Suprapubic skin (tissue), 4 donors: ENCODE measurements at regions not wholly inside any gene's neighbourhood (a gene's known extent, or its start where the extent isn't known, plus 50 kb on each side); places are given as distances from the start of the nearest gene placed in this dataset.
"Not testable (repeated sequence)": the region's sequence is repeated elsewhere in the genome, so short reads cannot be mapped to it uniquely, and the experiment has no call there.

Source experiments
- DNase-seq, 2 donors: peaks; one replicate each; pipeline ENCODE4 v3.0.0-alpha.2; 2019; ENCODE audit warnings: low spot score in 2 of 2
- H3K27ac ChIP-seq: fragments of 200-600 bp; sonication (generic); one replicate; pipeline ENCODE4 v1.5.1; 2019
- H3K27me3 ChIP-seq: fragments of 200-600 bp; sonication (generic); one replicate; pipeline ENCODE4 v1.5.1; 2019
- H3K36me3 ChIP-seq: fragments of 200-600 bp; sonication (generic); one replicate; pipeline ENCODE4 v1.5.1; 2019
- H3K4me1 ChIP-seq: fragments of 200-600 bp; sonication (generic); one replicate; pipeline ENCODE4 v1.5.1; 2019
- H3K4me3 ChIP-seq: fragments of 200-600 bp; sonication (generic); one replicate; pipeline ENCODE4 v1.5.1; 2019; ENCODE audit warnings: mild to moderate bottlenecking
- H3K9me3 ChIP-seq: fragments of 200-600 bp; sonication (generic); one replicate; pipeline ENCODE4 v1.5.1; 2019
- EP300 ChIP-seq: sonication (generic); formaldehyde crosslinking; IDR thresholded peaks from one replicate; pipeline ENCODE4 v1.6.1; 2017; ENCODE audit warnings: antibody characterized with exemption
- POLR2A ChIP-seq, 2 donors: fragments of 450-650 bp; IDR thresholded peaks; one replicate each; pipeline ENCODE4 v1.6.1; 2017; ENCODE audit warnings: antibody characterized with exemption in 2 of 2, mild to moderate bottlenecking in 2 of 2, moderate library complexity in 2 of 2
- POLR2AphosphoS5 ChIP-seq, 3 donors: sonication (generic); formaldehyde crosslinking; IDR thresholded peaks; one replicate each; pipeline ENCODE4 v1.6.1; 2017; ENCODE audit warnings: antibody characterized with exemption in 3 of 3
- WGBS: methylation state at CpG from one replicate; pipeline ENCODE4 v1.1.5; 2018; 5-methylcytosine and 5-hydroxymethylcytosine counted together
- TF ChIP-seq, protein P1 (sequence below), 2 donors: fragments of 200-600 bp in 1 of 2; fragments of 450-650 bp in 1 of 2; sonication (generic) in 1 of 2; IDR thresholded peaks; one replicate each; pipeline ENCODE4 v1.5.1; 2016 to 2019; ENCODE audit warnings: antibody characterized with exemption in 2 of 2, mild to moderate bottlenecking in 1 of 2, moderate library complexity in 1 of 2

DNA sequence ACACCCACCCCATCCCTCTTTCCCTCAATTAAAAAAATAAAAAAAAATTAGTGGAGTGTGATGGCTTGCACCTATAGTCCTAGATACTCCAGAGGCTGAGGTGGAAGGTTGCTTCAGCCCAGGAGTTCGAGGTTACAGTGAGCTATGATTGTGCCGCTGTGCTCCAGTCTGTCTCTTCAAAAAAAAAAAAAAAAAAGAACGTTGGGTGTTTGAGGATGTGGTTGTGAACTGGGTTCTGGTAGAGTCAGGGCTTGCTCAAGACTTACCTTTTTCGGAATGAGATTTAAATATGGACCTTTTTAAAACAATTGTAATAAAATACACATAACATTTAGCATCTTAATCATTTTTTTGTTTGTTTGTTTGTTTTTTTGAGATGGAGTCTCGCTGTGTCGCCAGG lies 211.9 kb downstream of the OR2B2 start:
- H3K27me3 ChIP-seq: peaks cover 8% of the 10 kb centered on the region
- WGBS: 90% methylated on average over 6 of the region's 6 CpGs
- H3K4me1 ChIP-seq: no peaks in the 10 kb centered on the region
- H3K9me3 ChIP-seq: no peaks in the 10 kb centered on the region
- TF ChIP-seq EP300: no peak
- no peak for TF ChIP-seq POLR2AphosphoS5 (IDR thresholded peaks at IDR 0.05)
- TF ChIP-seq, protein P1, sequence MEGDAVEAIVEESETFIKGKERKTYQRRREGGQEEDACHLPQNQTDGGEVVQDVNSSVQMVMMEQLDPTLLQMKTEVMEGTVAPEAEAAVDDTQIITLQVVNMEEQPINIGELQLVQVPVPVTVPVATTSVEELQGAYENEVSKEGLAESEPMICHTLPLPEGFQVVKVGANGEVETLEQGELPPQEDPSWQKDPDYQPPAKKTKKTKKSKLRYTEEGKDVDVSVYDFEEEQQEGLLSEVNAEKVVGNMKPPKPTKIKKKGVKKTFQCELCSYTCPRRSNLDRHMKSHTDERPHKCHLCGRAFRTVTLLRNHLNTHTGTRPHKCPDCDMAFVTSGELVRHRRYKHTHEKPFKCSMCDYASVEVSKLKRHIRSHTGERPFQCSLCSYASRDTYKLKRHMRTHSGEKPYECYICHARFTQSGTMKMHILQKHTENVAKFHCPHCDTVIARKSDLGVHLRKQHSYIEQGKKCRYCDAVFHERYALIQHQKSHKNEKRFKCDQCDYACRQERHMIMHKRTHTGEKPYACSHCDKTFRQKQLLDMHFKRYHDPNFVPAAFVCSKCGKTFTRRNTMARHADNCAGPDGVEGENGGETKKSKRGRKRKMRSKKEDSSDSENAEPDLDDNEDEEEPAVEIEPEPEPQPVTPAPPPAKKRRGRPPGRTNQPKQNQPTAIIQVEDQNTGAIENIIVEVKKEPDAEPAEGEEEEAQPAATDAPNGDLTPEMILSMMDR (IDR thresholded peaks at IDR 0.05): no peak
- TF ChIP-seq POLR2A (IDR thresholded peaks at IDR 0.05): no peak
- no peak for DNase-seq
- H3K4me3 ChIP-seq: no peak overlapping the region
- H3K27ac ChIP-seq: no peak overlapping the region
- peaks cover 3% of the 10 kb centered on the region for H3K36me3 ChIP-seq

DNA sequence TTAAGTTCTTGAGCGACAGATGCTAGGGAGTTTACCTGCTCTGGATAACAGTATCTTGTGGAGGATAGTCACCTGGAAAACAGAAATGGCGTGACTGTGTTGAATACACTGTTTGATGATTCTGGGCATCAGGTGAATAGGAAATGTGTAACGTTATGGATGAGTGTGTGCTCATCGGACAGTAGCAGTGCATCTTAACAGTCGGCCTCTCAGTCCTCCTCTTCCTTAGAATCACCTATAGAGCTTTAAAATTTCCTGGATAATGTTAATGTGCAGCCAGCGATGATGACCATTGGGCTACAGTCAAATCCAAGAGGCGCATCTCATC lies 217.7 kb downstream of the OR2B2 start:
- 39% methylated on average over 7 of the region's 7 CpGs for WGBS
- no peaks in the 10 kb centered on the region for H3K9me3 ChIP-seq
- no peaks in the 10 kb centered on the region for H3K4me1 ChIP-seq
- H3K4me3 ChIP-seq: peak overlapping the region; percentile 57
- no peak overlapping the region for H3K27ac ChIP-seq
- H3K36me3 ChIP-seq: no peaks in the 10 kb centered on the region
- peaks cover 19% of the 10 kb centered on the region for H3K27me3 ChIP-seq
- TF ChIP-seq EP300 (no peak), POLR2AphosphoS5 (IDR thresholded peaks at IDR 0.05) (no peak), POLR2A (IDR thresholded peaks at IDR 0.05) (no peak)
- TF ChIP-seq, protein P1 (IDR thresholded peaks at IDR 0.05): no peak
- DNase-seq: no peak

DNA sequence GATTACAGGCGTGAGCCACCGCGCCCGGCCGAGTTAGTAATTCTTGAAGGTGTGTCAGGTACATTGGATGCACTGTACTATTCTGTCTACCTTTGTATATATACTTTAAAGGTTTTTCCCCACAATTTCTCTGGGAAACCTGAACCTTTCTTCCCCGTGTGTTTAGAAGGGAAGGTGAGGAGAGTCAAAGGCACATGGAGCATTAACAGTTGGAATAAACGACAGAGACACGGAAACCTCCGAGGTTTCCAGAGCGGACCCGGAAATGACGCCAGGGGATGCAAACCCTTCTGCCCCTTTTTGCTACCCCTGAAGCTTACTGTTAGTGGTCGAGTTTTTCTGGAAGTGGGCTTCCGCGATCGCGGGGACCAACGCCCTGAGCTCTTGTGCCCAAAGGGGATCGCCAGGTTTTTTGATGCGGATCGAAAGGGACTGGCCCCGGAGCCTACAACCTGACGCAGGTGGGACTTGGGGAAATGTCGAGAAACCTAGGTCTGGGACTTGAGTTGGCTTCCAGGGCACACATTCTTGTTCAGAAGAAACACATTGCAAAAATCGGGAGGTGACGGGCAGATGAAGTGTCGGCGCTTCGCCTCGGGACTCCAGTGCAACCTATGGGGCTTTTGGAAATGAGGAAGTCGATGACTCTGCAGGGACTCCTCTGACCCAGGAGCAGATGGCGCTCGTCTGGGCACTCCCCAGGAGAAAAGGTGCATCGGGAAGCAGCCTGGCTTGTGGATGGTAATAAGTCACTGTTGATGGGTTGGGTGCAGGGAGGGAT lies 218.2 kb downstream of the OR2B2 start:
- Histone ChIP-seq H3K4me1 (no peaks in the 10 kb centered on the region), H3K27ac (no peak overlapping the region), H3K9me3 (no peaks in the 10 kb centered on the region), H3K27me3 (peaks cover 19% of the 10 kb centered on the region), H3K4me3 (peak overlapping the region; percentile 57), H3K36me3 (no peaks in the 10 kb centered on the region)
- TF ChIP-seq, protein P1 (IDR thresholded peaks at IDR 0.05): no peak
- TF ChIP-seq POLR2A (IDR thresholded peaks at IDR 0.05): no peak
- no peak for TF ChIP-seq POLR2AphosphoS5 (IDR thresholded peaks at IDR 0.05)
- TF ChIP-seq EP300: no peak
- no peak for DNase-seq
- 2% methylated on average over 27 of the region's 34 CpGs for WGBS

DNA sequence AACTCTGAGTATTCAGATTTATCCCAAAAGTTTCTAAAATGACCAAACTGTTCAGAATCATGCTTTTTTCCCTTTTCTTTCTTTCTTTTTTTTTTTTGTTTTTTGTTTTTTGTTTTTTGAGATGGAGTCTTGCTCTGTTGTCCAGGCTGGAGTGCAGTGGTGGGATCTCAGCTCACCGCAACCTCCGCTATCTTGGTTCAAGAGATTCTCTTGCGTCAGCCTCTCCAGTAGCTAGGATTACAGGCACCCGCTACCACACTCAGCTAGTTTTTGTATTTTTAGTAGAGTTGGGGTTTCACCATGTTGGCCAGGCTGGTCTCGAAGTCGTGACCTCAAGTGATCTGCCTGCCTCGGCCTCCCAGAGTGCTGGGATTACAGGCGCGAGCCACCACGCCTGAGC lies 219.2 kb upstream of the ZNF184 start:
- not testable (repeated sequence) for H3K27ac ChIP-seq, H3K9me3 ChIP-seq, H3K4me3 ChIP-seq, H3K36me3 ChIP-seq, H3K4me1 ChIP-seq, DNase-seq
- WGBS: 96% methylated on average over 10 of the region's 10 CpGs
- peaks cover 18% of the 10 kb centered on the region for H3K27me3 ChIP-seq

DNA sequence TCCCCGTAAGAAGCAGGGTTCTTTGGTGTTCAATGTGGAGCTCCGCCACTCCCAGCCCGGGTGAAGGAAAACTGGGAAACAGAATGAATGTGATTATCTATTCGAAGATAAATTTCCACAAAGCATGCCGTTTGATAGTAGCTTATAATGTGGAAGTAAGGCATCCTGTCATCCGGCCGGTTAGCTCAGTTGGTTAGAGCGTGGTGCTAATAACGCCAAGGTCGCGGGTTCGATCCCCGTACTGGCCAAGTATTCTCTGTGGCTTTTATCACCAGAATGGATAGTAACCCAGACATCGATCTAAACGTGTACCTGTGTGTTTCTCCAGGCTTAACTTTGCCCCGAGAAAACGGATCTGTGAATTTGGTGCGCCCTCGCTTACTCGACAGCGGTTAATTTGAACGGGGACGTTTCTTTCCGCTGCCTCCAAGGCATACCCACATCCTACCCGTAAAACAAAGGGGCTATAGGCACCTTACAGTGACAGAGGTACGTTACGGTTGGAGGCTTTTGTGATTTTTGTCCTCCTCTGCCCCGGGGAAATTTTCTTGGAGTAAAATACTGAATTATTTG lies 215.2 kb upstream of the ZNF184 start:
- H3K27me3 ChIP-seq: peaks cover 12% of the 10 kb centered on the region
- no peaks in the 10 kb centered on the region for H3K36me3 ChIP-seq
- H3K4me3 ChIP-seq: peak overlapping the region; percentile 57
- DNase-seq: peak in 1 of 2 donors; percentile 83
- WGBS: 1% methylated on average over 28 of the region's 28 CpGs
- H3K4me1 ChIP-seq: peaks cover 12% of the 10 kb centered on the region
- TF ChIP-seq POLR2AphosphoS5 (IDR thresholded peaks at IDR 0.05) (peak in 2 of 3 donors; percentile 19 to 21), POLR2A (IDR thresholded peaks at IDR 0.05) (no peak), EP300 (no peak)
- H3K27ac ChIP-seq: no peak overlapping the region
- H3K9me3 ChIP-seq: no peaks in the 10 kb centered on the region

DNA sequence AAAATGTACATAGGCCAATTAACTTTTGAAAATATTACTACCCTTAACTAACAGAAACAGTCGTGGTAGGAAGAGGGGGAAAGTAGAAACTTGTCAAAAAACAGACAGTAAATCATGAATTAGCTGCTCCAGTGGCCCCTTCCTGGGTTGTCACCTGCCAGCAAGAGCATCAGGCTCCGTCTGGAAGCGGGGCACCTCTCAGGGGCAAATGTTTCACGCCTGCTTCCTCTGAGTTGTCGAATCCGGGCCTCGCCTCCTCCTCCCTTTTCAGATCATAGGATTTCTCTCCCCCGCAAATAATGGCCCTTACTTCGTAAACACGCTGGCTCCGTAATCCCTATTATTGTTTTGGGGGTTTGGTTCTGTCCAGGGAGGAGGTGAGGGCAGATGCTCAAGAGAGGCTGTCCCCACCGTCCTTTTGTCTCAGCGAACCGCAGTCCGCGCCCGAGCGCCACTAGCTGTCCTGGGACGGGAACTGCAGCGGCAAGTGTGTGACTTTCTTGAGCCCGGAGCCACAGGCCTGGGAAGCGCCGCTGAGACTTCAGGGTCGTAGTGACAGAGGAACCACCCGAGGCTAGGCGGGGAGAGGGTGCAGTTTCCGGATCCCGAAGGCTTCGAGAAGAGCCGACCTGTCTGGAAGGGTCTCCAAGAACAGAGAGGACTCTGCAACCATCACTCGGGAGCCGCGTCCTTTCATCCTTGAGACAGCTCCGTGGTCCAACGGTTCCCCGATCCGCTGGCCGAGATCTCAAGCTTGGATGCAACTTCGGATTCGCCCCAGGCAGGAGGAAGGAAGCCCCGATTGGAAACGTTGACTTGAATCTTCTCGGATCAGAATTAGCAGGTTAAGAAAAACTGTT lies 214.5 kb upstream of the ZNF184 start:
- DNase-seq: peak in 1 of 2 donors; percentile 75
- Histone ChIP-seq H3K27me3 (peaks cover 19% of the 10 kb centered on the region), H3K4me1 (peaks cover 12% of the 10 kb centered on the region), H3K4me3 (peak overlapping the region; percentile 57), H3K27ac (no peak overlapping the region), H3K9me3 (no peaks in the 10 kb centered on the region), H3K36me3 (no peaks in the 10 kb centered on the region)
- TF ChIP-seq, protein P1 (IDR thresholded peaks at IDR 0.05): peak; percentile 15 to 63
- TF ChIP-seq EP300: no peak
- TF ChIP-seq POLR2A (IDR thresholded peaks at IDR 0.05): no peak
- TF ChIP-seq POLR2AphosphoS5 (IDR thresholded peaks at IDR 0.05): no peak
- 3% methylated on average over 25 of the region's 43 CpGs for WGBS
